Activated naive CD8-positive, alpha-beta T cell treated with anti-CD3 and anti-CD28 coated beads, Interleukin-2, amount 10 ng/mL, durations not matched to agents 7 days and 5 days (primary cell): ENCODE measurements at regions not wholly inside any gene's neighbourhood (a gene's known extent, or its start where the extent isn't known, plus 50 kb on each side); places are given as distances from the start of the nearest gene placed in this dataset.

Experiments used
- ATAC-seq: fragments of 150-1000 bp; cut with Tn5 transposase; one replicate; pipeline ENCODE4 v1.10.0; 2021; ENCODE audit warnings: low read depth, moderate library complexity
- POLR2A ChIA-PET: fragments of 350-600 bp; sonication (Branson Sonifier 250); formaldehyde crosslinking; loops from one replicate; lab custom pipeline; 2021; ENCODE audit warnings: antibody characterized with exemption; lab: Charles Lee
- DNase-seq: peaks from one replicate; pipeline ENCODE4 v3.0.0; 2021
- H3K27ac Mint-ChIP-seq: one replicate; pipeline ENCODE4 v1.8.0; 2022; ENCODE audit warnings: mild to moderate bottlenecking, mixed read lengths
- H3K27me3 Mint-ChIP-seq: one replicate; pipeline ENCODE4 v1.8.0; 2022; ENCODE audit warnings: mild to moderate bottlenecking, moderate library complexity, mixed read lengths
- H3K36me3 Mint-ChIP-seq: one replicate; pipeline ENCODE4 v1.8.0; 2021; ENCODE audit warnings: mild to moderate bottlenecking, mixed read lengths
- H3K4me1 Mint-ChIP-seq: one replicate; pipeline ENCODE4 v1.8.0; 2021; ENCODE audit warnings: mixed read lengths
- H3K4me3 Mint-ChIP-seq: one replicate; pipeline ENCODE4 v1.8.0; 2022; ENCODE audit warnings: mild to moderate bottlenecking, moderate library complexity, mixed read lengths
- H3K9me3 Mint-ChIP-seq: one replicate; pipeline ENCODE4 v1.8.0; 2021; ENCODE audit warnings: mixed read lengths

GRCh38 chr3:180199417-180199995 lies 162.8 kb upstream of the PEX5L start:
- Mint-ChIP-seq H3K4me3 (no peak overlapping the region), H3K27ac (no peak overlapping the region), H3K36me3 (no peaks in the 10 kb centered on the region), H3K27me3 (no peaks in the 10 kb centered on the region), H3K9me3 (no peaks in the 10 kb centered on the region), H3K4me1 (no peaks in the 10 kb centered on the region)
- no peak for ATAC-seq
- no peak for DNase-seq
- POLR2A ChIA-PET = no interaction called here

- POLR2A ChIA-PET = no interaction called here
- H3K4me3 Mint-ChIP-seq = no peak overlapping the region
- no peak overlapping the region for H3K27ac Mint-ChIP-seq
- no peaks in the 10 kb centered on the region for H3K4me1 Mint-ChIP-seq
- DNase-seq (no peak), ATAC-seq (no peak)
- H3K27me3 Mint-ChIP-seq = no peaks in the 10 kb centered on the region
- H3K9me3 Mint-ChIP-seq = peaks cover 5% of the 10 kb centered on the region
- H3K36me3 Mint-ChIP-seq = no peaks in the 10 kb centered on the region
Measured at GRCh38 chr3:180215866-180216265, 179.1 kb upstream of the PEX5L start.

GRCh38 chr3:180223268-180223667 lies 186.5 kb upstream of the PEX5L start:
- H3K27me3 Mint-ChIP-seq = no peaks in the 10 kb centered on the region
- no peak for ATAC-seq
- POLR2A ChIA-PET = no interaction called here
- no peak overlapping the region for H3K27ac Mint-ChIP-seq
- H3K4me3 Mint-ChIP-seq = no peak overlapping the region
- DNase-seq = no peak
- peaks cover 5% of the 10 kb centered on the region for H3K9me3 Mint-ChIP-seq
- H3K36me3 Mint-ChIP-seq = no peaks in the 10 kb centered on the region
- no peaks in the 10 kb centered on the region for H3K4me1 Mint-ChIP-seq

DNA sequence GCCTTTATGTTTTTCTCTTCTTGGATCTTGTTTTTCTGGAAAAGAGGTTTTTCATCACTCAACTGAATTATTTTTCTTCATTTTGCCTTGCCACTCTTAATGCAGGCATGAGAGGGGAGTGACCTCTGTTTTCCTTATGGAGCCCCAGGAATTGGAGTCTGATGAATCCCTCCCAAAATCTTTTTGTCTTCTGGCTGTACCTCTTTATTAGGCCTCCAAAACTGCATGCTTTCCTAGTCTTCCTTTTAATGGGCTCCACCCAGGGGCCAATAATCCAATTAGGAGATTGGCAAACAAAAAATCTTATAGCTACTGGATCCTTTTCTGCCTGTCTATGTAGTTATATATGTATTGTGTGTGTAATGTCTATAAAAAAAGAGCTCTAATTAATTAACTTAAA lies 192.4 kb upstream of the PEX5L start:
- ATAC-seq = no peak
- no peak for DNase-seq
- Mint-ChIP-seq H3K36me3 (no peaks in the 10 kb centered on the region), H3K9me3 (peaks cover 12% of the 10 kb centered on the region), H3K4me1 (no peaks in the 10 kb centered on the region), H3K27ac (no peak overlapping the region), H3K4me3 (no peak overlapping the region), H3K27me3 (no peaks in the 10 kb centered on the region)
- POLR2A ChIA-PET = no interaction called here

DNA sequence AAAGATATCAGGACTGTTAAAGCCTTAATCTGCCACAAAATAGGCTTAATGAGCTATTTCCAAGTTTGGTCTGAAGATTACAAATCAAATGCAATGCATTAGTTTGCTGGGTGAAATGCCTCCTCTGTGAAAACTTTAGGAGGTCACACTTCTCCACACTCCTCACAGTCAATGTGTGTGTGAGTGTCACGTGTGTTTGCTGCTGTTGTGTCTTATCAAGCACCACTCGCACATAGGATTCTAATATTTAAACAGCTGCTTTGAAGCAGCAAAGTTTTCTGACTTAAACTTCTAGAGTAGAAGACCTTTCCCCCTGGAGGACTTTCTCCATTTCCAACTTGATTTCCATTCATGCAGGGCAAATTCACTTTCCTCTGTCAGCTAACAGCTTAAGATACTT lies 203.2 kb upstream of the PEX5L start:
- Mint-ChIP-seq H3K4me3 (no peak overlapping the region), H3K36me3 (no peaks in the 10 kb centered on the region), H3K9me3 (peaks cover 4% of the 10 kb centered on the region), H3K27ac (no peak overlapping the region), H3K27me3 (no peaks in the 10 kb centered on the region), H3K4me1 (no peaks in the 10 kb centered on the region)
- DNase-seq (no peak), ATAC-seq (no peak)
- POLR2A ChIA-PET = no interaction called here

DNA sequence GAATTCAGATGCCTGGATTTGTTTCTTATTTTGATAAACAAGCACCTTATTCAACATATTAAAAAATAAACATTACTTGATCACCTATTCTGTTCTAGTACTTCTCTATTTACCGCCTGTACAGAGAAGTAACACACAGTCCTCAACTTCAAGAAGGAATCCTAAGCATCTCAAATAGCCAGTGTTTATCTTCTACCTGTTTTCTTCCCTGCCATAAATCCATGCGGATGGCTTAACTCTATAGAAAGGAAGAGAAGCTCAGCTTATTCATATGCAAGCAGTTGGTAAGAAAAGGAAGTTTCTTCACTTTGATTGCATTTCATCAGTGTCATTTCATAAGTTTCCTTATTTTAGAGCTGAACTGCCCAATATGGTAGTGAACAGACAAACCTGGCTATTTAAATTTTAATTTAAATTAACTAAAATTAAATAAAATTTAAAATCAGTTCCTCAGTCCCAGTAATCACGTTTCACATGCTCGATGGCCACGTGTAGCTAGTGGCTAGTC lies 210.0 kb upstream of the PEX5L start:
- Mint-ChIP-seq H3K9me3 (peaks cover 6% of the 10 kb centered on the region), H3K4me3 (no peak overlapping the region), H3K27me3 (no peaks in the 10 kb centered on the region), H3K4me1 (no peaks in the 10 kb centered on the region), H3K36me3 (no peaks in the 10 kb centered on the region), H3K27ac (no peak overlapping the region)
- ATAC-seq = no peak
- POLR2A ChIA-PET = no interaction called here
- DNase-seq = no peak

DNA sequence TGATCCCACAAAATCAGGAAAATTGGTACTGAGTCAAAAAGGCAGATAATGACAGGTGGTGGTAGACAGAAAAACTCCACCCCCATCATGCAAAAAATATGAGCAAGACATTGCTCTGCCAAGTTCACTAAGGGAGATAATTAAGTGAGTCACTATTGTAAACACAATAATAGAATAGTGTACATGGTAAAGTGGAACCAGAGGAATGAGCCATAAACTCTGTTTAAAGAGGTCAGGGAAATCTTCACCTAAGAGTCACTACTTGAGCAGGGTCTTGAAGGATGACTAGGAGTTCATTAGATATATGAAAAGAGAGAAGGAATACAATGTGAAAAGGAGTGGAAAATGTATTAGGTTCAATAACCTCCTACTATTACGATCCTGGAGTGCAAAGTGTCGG lies 213.4 kb upstream of the PEX5L start:
- DNase-seq (no peak), ATAC-seq (no peak)
- Mint-ChIP-seq H3K4me1 (no peaks in the 10 kb centered on the region), H3K27ac (no peak overlapping the region), H3K9me3 (peaks cover 2% of the 10 kb centered on the region), H3K4me3 (no peak overlapping the region), H3K36me3 (no peaks in the 10 kb centered on the region), H3K27me3 (no peaks in the 10 kb centered on the region)
- POLR2A ChIA-PET = no interaction called here

GRCh38 chr3:180252683-180253082 lies 215.9 kb upstream of the PEX5L start:
- H3K4me1 Mint-ChIP-seq = no peaks in the 10 kb centered on the region
- H3K27me3 Mint-ChIP-seq = no peaks in the 10 kb centered on the region
- no peaks in the 10 kb centered on the region for H3K36me3 Mint-ChIP-seq
- H3K9me3 Mint-ChIP-seq = no peaks in the 10 kb centered on the region
- DNase-seq = no peak
- H3K4me3 Mint-ChIP-seq = no peak overlapping the region
- POLR2A ChIA-PET = no interaction called here
- ATAC-seq = no peak
- no peak overlapping the region for H3K27ac Mint-ChIP-seq

- DNase-seq (no peak), ATAC-seq (no peak)
- no peak overlapping the region for H3K4me3 Mint-ChIP-seq
- POLR2A ChIA-PET = no interaction called here
- H3K27ac Mint-ChIP-seq = no peak overlapping the region
- H3K36me3 Mint-ChIP-seq = no peaks in the 10 kb centered on the region
- no peaks in the 10 kb centered on the region for H3K27me3 Mint-ChIP-seq
- no peaks in the 10 kb centered on the region for H3K4me1 Mint-ChIP-seq
- H3K9me3 Mint-ChIP-seq = peaks cover 4% of the 10 kb centered on the region
Measured at GRCh38 chr3:180253283-180253682, 216.5 kb upstream of the PEX5L start.

- POLR2A ChIA-PET = no interaction called here
- Mint-ChIP-seq H3K9me3 (peaks cover 8% of the 10 kb centered on the region), H3K4me1 (peaks cover 8% of the 10 kb centered on the region), H3K4me3 (no peak overlapping the region), H3K36me3 (no peaks in the 10 kb centered on the region), H3K27me3 (peaks cover 4% of the 10 kb centered on the region), H3K27ac (no peak overlapping the region)
- no peak for DNase-seq
- ATAC-seq = no peak
Measured at GRCh38 chr3:180264479-180264878, 227.7 kb upstream of the PEX5L start.

DNA sequence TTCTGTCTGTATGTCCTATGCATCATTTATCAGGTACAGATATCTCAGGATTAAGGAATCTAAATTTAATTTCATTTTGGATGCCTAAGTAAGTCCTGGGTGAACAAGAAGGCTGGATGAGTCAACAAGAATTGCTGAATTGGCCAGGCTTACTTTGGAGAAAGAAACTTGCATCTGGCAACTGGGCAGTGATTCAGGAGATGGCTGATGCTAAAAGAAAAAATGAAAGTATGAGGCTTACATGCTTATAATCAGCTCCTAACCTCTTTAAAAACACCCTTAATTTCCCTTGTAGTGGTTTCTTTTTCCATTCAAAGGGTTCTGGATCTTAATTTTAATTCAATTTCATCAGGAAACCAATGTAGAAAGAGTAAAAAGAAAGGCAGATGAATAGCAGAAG lies 228.8 kb upstream of the PEX5L start:
- Mint-ChIP-seq H3K27ac (no peak overlapping the region), H3K4me1 (peaks cover 8% of the 10 kb centered on the region), H3K36me3 (no peaks in the 10 kb centered on the region), H3K27me3 (peaks cover 4% of the 10 kb centered on the region), H3K4me3 (no peak overlapping the region), H3K9me3 (peaks cover 7% of the 10 kb centered on the region)
- POLR2A ChIA-PET = no interaction called here
- DNase-seq = no peak
- ATAC-seq = no peak

GRCh38 chr3:180267202-180267843 lies 230.6 kb upstream of the PEX5L start:
- no peaks in the 10 kb centered on the region for H3K36me3 Mint-ChIP-seq
- H3K9me3 Mint-ChIP-seq = peaks cover 7% of the 10 kb centered on the region
- peaks cover 4% of the 10 kb centered on the region for H3K27me3 Mint-ChIP-seq
- H3K27ac Mint-ChIP-seq = peak overlapping the region; percentile 88
- peaks cover 8% of the 10 kb centered on the region for H3K4me1 Mint-ChIP-seq
- POLR2A ChIA-PET = no interaction called here
- no peak for DNase-seq
- peak; percentile 98 for ATAC-seq
- peak overlapping the region; percentile 71 for H3K4me3 Mint-ChIP-seq

- ATAC-seq = no peak
- Mint-ChIP-seq H3K27me3 (no peaks in the 10 kb centered on the region), H3K27ac (no peak overlapping the region), H3K9me3 (peaks cover 3% of the 10 kb centered on the region), H3K4me3 (no peak overlapping the region), H3K4me1 (no peaks in the 10 kb centered on the region), H3K36me3 (no peaks in the 10 kb centered on the region)
- DNase-seq = no peak
- POLR2A ChIA-PET = no interaction called here
Measured at GRCh38 chr3:180274536-180274935, 237.8 kb upstream of the PEX5L start.

GRCh38 chr3:180275176-180275575 lies 238.4 kb upstream of the PEX5L start:
- Mint-ChIP-seq H3K9me3 (no peaks in the 10 kb centered on the region), H3K27me3 (no peaks in the 10 kb centered on the region), H3K36me3 (no peaks in the 10 kb centered on the region), H3K27ac (no peak overlapping the region), H3K4me1 (no peaks in the 10 kb centered on the region), H3K4me3 (no peak overlapping the region)
- DNase-seq = no peak
- no peak for ATAC-seq
- POLR2A ChIA-PET = no interaction called here
